NCI-H1092 treated with DMSO at 0.1 percent for 48 hours (cell line): ENCODE measurements at regions not wholly inside any gene's neighbourhood (a gene's known extent, or its start where the extent isn't known, plus 50 kb on each side); places are given as distances from the start of the nearest gene placed in this dataset.

Experiments
- DNase-seq: peaks from one replicate; lab custom pipeline; 2025; lab: John Stamatoyannopoulos, UW

DNA sequence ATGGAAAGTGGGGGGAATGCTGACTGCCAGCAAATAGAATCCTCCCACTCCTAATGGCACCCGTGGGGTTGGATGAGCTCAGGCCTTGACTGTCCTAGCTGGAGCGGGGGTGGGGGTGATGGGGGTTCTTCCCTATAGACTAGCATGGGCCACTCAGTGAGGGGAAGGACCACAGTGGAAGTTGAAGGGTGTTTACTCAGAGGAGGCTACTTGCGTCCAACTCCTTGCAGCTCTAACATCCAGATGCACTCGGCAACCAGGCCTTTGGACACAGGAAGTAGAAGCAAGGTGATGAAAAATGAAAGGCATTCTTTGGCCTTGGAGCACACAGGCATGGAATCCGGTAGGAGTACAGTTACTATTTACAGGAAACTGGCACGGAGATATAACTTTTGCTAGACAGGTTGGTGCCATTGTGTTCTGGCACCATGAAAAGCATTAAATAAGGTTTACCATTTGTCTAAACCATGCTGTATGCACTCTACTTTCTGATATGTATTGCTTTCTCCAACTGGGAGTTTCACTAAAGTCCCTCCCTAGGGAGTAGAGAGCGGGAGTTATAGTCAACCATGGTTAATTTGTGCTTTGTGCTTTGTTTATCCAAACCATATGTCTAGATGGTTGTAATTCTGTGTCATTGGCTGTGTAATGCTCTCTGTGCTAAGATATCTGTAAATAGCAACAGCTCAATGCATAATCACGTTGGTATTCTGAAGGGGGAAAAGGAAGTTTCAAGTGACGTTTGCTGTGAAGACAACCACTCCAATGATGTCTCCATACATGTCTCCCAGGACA lies 125.3 kb downstream of the TSHZ3 start:
- DNase-seq: no peak

DNA sequence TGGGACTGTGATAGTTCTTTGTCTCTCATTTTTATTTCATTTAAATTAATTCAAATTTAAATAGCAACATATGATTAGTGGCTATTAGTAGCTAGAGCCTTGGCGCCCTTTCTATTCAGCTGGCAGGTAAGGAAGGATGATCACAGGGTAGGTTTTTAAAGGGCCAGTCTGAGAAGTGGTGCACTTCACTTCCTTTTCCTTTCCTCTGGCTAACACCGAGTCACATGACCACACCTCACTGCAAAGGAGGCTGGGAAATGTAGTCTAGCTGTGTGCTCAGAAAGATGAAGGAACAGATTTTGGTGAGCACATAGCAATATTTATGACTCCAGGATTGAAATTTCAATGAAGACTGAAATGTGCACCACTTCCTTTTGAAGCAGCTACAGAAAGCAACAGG lies 128.7 kb downstream of the TSHZ3 start:
- no peak for DNase-seq

DNA sequence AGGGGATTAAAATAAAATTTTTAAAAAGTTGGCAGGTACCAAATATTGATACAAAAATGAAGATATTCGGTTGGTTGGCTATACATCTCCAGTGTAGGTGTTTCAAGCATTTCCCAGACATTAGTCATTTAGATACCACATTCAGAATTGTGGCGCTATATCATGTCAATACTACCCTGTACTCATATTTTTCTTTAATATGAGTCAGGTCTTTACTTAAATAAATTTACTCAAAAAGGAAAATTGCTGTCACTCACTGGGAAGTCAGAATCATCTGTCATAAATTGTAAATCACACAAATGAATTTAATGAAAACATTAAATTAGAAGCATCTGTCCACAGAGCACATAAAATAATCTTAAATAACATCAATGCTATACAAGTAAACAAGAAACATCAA lies 134.2 kb downstream of the TSHZ3 start:
- DNase-seq: no peak

DNA sequence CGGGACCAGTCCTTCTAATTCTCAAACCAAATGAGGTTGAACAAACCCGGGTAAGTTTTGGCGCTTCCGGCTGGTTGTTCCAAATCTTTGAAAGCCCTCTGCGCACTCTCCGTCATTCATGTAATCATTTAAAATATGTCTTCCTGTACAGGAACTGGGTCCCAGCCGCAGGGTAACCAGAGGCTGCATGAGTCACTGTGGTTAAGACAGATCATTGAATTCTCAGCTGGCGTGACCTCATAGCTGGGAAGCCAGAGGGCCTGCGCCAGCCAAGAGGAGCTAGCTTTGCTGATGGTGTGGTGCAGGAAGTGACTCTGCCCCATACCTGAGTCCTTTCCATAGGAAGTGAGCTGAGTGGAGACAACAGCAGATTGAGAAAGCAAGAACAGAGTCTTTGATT lies 135.2 kb downstream of the TSHZ3 start:
- no peak for DNase-seq

DNA sequence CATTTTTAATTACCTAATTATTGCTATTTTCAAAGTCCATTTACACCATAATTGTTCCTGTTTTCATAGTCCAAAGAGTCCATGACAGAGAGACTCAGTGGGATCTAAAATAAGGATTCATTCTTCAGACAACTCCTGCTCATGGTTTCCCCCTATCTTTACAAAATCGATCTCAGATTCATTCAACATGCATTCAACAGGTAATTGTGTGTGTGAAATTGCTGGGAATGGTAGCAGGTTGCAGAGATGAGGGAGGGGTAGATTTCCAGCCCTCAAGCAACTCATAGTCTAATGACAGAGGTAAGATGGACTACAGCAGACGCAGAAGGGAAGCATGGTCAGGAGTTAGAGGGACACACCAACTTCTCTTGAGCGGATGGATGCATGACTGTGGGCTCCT lies 138.1 kb downstream of the TSHZ3 start:
- DNase-seq: no peak

DNA sequence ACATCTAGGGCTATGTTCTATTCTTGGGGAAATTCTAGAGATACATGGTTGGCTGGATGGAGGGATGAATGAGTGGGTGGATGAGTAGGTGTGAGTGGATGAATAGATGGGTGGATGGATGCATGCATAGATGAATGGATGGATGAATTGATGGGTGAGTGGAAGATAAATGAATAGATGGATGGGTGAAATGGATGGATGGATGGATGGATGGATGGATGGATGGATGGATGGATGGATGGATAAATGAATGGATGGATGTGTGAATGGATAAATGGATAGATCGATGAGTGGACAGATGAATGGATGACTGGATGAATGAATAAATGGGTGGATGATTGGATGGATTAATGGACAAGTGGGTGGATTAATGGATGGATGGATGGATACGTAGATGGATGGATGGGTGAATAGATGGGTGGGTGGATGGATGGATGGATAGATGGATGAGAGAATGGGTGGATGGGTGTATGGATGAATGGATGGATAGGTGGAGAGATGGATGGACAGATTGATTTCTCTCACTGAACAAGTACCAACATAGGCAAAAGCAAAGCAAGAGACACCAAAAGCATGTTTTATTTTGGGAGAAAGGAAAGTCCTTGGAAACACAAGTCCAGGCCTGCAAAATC lies 143.2 kb downstream of the TSHZ3 start:
- no peak for DNase-seq

DNA sequence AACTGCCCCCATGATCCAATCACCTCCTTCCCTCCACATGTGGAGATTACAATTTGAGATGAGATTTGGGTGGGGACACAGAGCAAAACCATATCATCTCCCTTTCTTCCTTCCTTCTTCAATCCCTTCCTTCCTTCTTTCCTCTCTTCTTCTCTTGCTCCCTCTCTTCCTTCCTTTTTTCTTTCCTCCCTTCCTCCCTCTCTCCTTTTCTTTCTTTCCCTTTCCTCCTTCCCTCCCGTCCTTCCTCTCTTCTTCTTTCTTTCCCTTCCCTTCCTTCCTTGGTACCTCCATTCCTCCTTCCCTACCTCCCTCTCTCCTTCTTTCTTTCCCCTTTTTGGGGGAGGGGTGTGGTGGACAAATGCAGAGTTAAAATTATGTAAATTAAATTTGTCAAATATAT lies 145.1 kb downstream of the TSHZ3 start:
- DNase-seq: no peak

DNA sequence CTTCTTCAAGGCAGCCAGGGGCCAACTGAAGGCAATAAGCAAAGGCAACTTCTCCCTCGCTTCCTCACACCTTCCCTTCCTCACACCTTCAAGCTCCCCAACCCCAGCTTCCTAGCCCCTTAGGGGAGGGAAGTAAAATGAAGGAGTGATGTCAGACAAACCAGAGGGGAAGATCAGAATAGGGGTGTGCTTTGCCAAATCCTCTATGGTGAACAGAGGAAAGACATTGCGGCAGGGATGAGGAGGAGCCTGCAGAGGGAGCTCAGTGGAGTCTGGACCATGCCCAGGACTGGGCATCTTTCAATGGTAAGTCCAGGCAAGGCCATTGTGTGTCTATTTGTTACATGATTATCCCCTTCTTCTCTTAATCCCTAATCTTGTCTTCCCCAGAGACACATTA lies 164.0 kb downstream of the TSHZ3 start:
- no peak for DNase-seq

DNA sequence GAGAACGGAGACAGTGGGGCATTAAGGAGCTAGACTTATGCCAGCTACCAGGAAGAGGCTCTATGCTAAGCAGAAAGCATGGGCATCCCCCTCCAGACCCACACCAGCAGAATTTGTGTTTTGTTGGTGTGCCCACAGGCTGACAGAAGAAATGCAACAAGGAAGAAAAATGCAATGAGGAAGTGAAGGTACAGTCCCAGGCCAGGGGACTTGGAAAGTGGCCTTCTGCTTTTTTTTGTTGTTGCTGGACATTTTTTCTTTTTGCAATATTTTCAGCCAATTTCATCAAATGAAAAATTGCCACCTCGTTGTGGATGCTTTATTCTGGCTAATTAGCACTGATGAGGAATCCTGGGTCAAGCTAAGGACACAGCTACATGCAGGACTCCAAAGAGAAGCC lies 167.7 kb downstream of the TSHZ3 start:
- DNase-seq: no peak

DNA sequence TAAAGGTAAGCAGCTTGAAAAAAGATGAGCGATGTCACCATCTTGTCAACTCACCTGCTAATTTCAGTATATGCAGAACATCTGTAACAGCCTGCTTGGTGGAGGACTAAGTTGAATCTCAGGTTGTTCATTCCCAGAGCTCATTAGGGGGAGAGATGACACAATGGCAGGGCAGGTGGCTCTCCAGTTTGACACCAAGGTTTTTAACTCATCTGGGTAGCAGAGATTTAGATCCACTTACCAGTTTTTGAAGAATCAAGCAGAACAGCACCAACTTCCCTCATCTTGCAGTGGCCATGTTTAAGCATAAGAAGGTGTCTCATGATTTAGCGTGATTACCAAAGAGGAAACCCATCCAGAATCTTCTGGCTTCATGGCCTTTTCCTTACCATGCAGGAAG lies 168.3 kb downstream of the TSHZ3 start:
- no peak for DNase-seq

DNA sequence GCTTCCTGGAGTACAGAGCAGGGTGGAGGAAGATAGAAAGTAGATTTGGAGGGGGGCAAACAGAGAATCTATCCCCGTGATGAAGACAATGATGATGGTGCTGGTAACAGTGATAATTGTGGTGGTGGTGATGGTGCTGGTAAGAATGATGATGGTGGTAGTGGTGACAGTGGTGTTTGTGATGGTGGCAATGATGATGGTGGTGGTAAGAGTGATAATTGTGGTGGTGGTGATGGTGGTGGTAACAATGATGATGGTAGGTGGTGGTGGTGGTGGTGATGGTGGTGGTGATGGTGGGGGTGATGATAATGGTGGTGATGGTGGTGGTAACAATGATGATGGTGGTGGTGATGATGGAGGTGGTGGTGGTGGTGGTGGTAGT lies 169.8 kb downstream of the TSHZ3 start:
- no peak for DNase-seq

DNA sequence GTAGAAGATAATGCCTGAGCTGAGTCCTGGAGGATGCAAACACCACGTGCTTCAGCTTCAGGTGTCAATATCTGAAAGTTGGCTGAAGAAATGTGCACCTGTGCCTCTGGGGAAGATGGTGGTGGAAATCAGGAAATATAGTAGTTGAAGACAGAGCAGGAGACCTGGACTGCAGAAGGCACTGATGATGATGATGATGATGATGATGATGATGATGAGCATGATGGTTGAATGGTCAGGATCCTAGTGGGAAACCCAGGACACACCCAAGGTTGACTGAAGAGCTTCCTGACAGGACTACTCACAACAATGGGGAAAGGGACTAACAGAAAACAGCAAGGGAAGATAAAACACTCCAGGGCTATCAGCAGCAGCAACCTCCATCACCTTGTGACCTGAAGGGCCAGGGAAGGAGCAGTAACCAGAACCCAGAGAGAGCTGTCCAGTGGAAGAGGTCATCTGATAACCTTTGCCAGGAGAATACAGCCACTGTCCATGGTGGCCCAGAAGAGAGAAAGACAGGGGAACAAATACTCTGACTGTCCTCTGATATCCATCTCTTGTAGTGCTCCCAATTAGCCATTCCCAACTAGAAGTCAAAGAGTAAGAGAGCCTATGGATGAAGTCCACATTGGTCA lies 170.3 kb downstream of the TSHZ3 start:
- DNase-seq: no peak

DNA sequence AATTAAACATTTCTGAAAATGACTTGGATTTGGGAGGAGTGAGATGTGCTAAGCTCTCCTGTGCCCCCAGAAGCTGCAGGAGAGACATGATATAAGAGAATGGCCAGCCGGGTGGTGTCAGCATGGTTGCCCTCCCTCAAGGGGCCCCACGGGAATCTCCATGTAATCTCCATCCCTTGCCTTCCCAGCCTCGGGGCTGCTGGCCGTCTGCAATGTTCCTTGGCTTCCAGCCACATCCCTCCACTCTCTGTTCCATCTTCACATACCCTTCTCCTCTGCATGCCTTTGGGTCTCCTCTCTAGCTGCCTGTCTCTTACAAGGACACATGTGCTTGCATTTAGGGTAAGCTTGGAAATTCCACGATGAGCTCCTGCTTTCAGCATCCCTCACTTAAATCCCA lies 172.0 kb downstream of the TSHZ3 start:
- DNase-seq: no peak

DNA sequence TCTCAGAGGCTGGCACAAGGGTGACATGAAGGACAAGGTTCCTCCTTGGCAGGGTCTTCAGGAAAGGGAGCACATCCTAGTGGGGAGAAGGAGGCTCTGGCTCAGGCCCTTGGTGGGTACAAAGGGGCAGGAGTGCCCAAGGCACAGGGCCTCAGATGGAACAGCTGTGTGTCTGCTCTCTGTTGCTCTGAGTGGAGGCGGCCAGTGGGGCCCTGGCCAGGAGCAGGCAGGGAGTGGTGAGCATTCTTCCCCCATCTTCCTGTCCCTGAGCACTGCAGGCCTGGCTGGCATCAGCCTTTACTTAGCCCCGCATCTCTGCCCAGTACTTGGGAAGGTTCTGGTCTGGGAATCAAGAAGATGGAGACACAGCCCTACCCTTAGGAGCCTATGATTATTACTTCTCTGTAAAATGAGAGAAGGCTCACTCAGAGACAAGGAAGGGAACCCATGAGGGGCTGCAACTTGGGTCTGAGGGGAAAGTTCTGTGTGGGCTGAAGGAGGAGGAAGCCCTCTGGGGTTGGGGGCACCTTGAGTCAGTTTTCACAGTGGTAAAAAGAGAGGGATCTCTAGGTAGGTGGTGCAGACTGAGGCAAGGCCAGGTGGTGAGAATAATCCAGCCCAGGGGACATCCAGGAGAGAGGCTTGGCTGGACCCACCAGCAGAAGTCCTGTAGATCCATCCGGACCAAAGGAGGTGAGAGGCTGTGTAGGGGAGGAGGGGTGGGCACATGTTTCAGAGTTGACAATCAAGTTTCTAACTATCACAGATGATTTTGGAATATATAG lies 173.5 kb downstream of the TSHZ3 start:
- no peak for DNase-seq

DNA sequence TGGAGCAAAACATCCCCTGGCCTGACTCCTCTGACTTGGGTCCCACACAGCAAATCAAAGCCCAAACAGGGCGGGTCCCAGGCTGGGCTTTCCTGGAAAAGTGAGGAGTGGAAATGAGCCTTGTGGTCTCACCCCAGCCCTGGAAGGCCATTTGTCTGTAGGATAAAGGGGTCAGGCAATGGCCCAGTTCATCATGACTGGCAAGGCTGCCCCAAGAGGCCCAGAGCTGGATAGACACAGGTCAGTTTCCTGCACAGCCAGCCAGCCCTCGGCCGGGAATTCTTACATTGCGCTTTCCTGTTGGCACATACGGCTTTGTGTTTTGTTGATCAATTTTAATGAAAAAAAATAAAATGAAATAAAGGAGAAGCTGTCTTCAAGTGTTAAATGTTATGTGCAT lies 174.3 kb downstream of the TSHZ3 start:
- no peak for DNase-seq

DNA sequence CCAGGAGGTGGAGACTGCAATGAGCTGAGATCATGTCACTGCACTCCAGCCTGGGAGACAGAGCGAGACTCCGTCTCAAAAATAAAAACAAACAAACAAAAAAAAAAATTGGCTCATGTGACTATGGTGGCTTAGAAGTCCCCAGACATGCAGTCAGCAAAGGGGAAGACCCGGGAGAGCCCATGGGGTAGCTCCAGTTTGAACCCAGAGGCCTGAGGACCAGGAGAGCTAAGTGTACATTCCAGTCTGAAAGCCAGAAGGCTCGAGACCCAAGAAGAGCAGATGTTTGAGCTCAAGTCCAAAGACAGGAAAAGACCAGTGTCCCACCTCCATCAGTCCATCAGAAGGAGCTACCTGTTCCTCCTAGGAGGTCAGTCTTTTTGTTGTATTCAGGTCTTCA lies 175.2 kb downstream of the TSHZ3 start:
- no peak for DNase-seq

DNA sequence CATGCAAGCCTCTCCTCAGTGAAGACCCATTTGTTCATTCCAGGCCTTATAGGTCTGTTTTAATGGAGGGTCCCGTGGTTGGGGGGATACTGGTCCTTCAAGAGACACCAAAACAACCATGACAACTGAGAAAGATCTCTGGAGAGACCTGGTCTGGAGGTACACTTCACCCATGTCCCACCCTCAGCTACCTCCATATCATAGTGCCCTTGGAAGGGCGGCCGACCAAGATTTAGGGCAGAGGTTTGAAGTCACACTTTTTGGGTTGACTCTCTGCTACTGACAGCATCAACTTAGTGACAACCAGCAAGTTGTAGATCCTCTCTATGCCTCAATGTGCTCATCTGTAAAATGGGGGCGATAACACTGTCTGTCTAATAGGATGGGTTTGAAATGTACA lies 177.3 kb downstream of the TSHZ3 start:
- DNase-seq: no peak

DNA sequence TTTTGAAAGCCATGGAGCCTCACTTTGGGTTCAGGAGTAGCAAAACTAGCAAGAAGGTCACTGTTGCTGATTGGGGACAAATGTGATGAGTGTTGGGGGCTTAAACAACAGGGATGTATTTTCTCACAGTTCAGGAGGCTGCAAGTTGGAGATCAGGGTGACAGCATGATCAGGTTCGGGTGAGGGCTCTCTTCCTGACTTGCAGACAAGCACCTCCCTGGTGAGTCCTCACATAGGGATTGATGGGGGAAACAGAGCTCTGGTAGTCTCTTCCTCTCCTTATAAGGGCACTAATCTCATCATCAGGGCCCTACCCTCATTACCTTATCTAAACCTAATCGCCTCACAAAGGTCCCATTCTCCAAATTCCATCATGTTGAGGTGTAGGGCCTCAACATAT lies 179.2 kb downstream of the TSHZ3 start:
- DNase-seq: no peak

DNA sequence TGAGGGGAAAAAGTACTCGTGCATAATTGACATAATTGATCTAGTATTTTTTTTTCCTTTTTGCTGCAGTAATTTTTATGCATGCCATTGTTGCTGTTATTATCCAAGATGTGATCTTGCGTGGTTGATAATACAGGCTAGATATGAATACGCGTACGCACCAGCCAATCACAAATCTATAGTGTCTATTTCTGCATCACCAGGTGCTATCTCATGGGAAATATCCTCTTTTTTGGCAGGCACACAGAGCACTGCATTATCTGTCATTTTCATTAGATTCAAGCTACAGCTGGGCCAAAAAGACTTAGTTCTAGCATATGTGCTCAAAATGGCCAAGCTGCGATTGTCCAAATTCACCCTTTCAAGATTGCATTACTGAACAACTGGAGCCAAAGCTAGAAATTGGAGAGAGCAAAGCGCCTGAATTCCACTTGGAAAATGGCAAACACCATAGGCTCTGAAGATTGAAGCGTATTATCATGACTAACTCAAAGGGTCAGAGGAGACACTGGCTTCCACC lies 181.1 kb downstream of the TSHZ3 start:
- DNase-seq: no peak

DNA sequence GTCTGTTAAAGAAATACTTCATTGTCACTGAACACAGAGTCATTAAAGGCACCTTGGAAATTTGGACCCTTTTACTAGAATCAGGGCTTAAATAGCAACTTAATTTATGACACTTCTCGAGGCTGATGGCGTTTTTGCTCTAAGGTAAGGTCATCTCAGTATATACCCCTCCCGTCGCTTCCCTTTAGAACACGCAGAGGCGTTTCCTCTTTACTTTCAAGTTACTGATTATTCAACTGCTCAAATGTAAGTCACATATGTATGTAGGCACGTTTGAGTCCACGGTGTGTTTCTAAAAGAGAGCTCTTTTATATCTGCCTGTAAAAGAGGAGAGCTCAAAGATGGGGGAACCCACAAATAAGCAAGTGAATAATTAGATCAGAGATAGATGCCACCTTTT lies 181.5 kb downstream of the TSHZ3 start:
- no peak for DNase-seq

DNA sequence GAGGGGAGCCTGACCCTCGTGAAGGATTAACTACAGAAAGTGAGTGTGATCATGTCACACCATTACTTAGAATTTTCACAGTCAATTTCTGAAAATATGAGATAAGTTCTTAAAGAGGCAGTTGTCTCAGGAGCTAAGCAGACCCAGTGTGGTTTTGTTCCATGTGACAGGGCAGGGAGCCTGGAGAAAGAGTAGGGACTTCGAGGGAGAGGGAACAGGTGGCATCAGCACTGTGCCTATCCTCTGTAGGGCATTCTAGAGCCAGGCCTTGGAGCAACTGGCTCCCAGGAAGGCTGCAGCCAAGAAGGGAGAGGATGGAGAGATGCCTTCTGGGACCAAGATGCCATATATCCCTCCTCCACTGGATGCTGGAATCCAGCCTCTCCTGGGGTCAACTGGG lies 183.0 kb downstream of the TSHZ3 start:
- DNase-seq: no peak

DNA sequence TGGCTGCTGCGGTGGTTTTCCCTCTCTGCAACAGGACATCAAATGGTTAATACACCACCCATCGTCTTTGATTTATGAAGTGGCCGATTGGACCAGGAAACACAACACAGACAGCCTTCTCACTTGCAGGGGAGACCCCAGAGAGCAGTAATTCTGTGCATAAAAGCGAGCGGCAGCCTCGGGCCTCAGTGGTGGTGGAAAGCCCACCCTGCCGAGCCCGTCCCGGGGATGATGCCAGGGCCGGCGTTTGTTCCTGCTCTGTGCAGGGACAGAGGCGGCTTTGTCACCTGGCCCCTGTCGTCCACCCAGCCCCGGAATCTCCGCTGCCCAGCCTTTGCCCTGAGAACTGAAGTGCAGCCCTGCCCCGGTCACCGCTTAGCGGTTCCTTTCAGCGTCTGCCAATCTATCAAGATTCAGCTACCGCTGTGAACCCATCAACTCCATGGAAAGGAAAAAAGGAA lies 184.4 kb downstream of the TSHZ3 start:
- DNase-seq: no peak
